Effector memory CD8-positive, alpha-beta T cell (primary cell): ENCODE measurements at regions not wholly inside any gene's neighbourhood (a gene's known extent, or its start where the extent isn't known, plus 50 kb on each side); places are given as distances from the start of the nearest gene placed in this dataset.

Experiments used
- ATAC-seq: fragments of 150-1000 bp; cut with Tn5 transposase; replicated peaks from 2 replicates; pipeline ENCODE4 v1.10.0; 2021; ENCODE audit warnings: mild to moderate bottlenecking, moderate library complexity
- DNase-seq, 3 experiments: peaks; one replicate each; pipeline ENCODE4 v3.0.0; 2021
- H3K27ac Mint-ChIP-seq, 2 donors: one replicate each; pipeline ENCODE4 v1.8.0; 2022; ENCODE audit warnings: mild to moderate bottlenecking in 2 of 2, mixed read lengths in 2 of 2, moderate library complexity in 2 of 2
- H3K27me3 Mint-ChIP-seq, 2 donors: one replicate each; pipeline ENCODE4 v1.8.0; 2022; ENCODE audit warnings: mixed read lengths in 2 of 2
- H3K36me3 Mint-ChIP-seq: one replicate; pipeline ENCODE4 v1.8.0; 2022; ENCODE audit warnings: mild to moderate bottlenecking, moderate library complexity, mixed read lengths; ENCODE audit not compliant: insufficient read depth
- H3K4me1 Mint-ChIP-seq, 2 donors: one replicate each; pipeline ENCODE4 v1.8.0; 2022; ENCODE audit warnings: low read depth in 2 of 2, mixed read lengths in 2 of 2
- H3K4me3 Mint-ChIP-seq, 2 donors: one replicate each; pipeline ENCODE4 v1.8.0; 2022; ENCODE audit warnings: mild to moderate bottlenecking in 2 of 2, mixed read lengths in 2 of 2, moderate library complexity in 2 of 2
- H3K9me3 Mint-ChIP-seq, 2 donors: one replicate each; pipeline ENCODE4 v1.8.0; 2022; ENCODE audit warnings: mixed read lengths in 2 of 2

GRCh38 chr18:51575171-51575570, 377.7 kb upstream of the MEX3C start:
- H3K9me3 Mint-ChIP-seq: peaks cover 0 to 3% of the 10 kb centered on the region in 2 donors
- no peaks in the 10 kb centered on the region for H3K4me1 Mint-ChIP-seq
- H3K36me3 Mint-ChIP-seq: no peaks in the 10 kb centered on the region
- no peak overlapping the region for H3K27ac Mint-ChIP-seq
- no peak for ATAC-seq
- no peak for DNase-seq
- no peaks in the 10 kb centered on the region for H3K27me3 Mint-ChIP-seq
- no peak overlapping the region for H3K4me3 Mint-ChIP-seq

- ATAC-seq (no peak), DNase-seq (no peak)
- no peaks in the 10 kb centered on the region for H3K27me3 Mint-ChIP-seq
- no peak overlapping the region for H3K27ac Mint-ChIP-seq
- peaks cover 0 to 3% of the 10 kb centered on the region in 2 donors for H3K9me3 Mint-ChIP-seq
- no peaks in the 10 kb centered on the region for H3K4me1 Mint-ChIP-seq
- no peak overlapping the region for H3K4me3 Mint-ChIP-seq
- no peaks in the 10 kb centered on the region for H3K36me3 Mint-ChIP-seq
Observed at GRCh38 chr18:51578406-51578980, 381.0 kb upstream of the MEX3C start.

GRCh38 chr18:51580580-51580979, 383.1 kb upstream of the MEX3C start:
- Mint-ChIP-seq H3K9me3 (no peaks in the 10 kb centered on the region), H3K4me1 (no peaks in the 10 kb centered on the region), H3K4me3 (no peak overlapping the region), H3K36me3 (no peaks in the 10 kb centered on the region), H3K27ac (no peak overlapping the region), H3K27me3 (no peaks in the 10 kb centered on the region)
- ATAC-seq: no peak
- DNase-seq: no peak

- no peaks in the 10 kb centered on the region for H3K27me3 Mint-ChIP-seq
- H3K4me3 Mint-ChIP-seq: no peak overlapping the region
- no peak overlapping the region for H3K27ac Mint-ChIP-seq
- no peaks in the 10 kb centered on the region for H3K9me3 Mint-ChIP-seq
- ATAC-seq (no peak), DNase-seq (no peak)
- no peaks in the 10 kb centered on the region for H3K4me1 Mint-ChIP-seq
- H3K36me3 Mint-ChIP-seq: no peaks in the 10 kb centered on the region
Observed at GRCh38 chr18:51582551-51582950, 385.1 kb upstream of the MEX3C start.

- Mint-ChIP-seq H3K27ac (no peak overlapping the region), H3K9me3 (no peaks in the 10 kb centered on the region), H3K4me1 (no peaks in the 10 kb centered on the region), H3K4me3 (no peak overlapping the region), H3K27me3 (no peaks in the 10 kb centered on the region), H3K36me3 (no peaks in the 10 kb centered on the region)
- DNase-seq: no peak
- ATAC-seq: no peak
Observed at GRCh38 chr18:51588616-51589015, 391.1 kb upstream of the MEX3C start.

- H3K9me3 Mint-ChIP-seq: peaks cover 3 to 10% of the 10 kb centered on the region in 2 donors
- no peaks in the 10 kb centered on the region for H3K4me1 Mint-ChIP-seq
- no peak for ATAC-seq
Observed at GRCh38 chr18:51593931-51594330, 396.4 kb upstream of the MEX3C start.

GRCh38 chr18:51603111-51603510, 405.6 kb upstream of the MEX3C start:
- no peak overlapping the region for H3K4me3 Mint-ChIP-seq
- H3K36me3 Mint-ChIP-seq: no peaks in the 10 kb centered on the region
- no peaks in the 10 kb centered on the region for H3K4me1 Mint-ChIP-seq
- ATAC-seq: no peak
- DNase-seq: no peak
- no peak overlapping the region for H3K27ac Mint-ChIP-seq
- H3K27me3 Mint-ChIP-seq: peaks cover 4 to 8% of the 10 kb centered on the region in 2 donors
- H3K9me3 Mint-ChIP-seq: peaks cover 0 to 3% of the 10 kb centered on the region in 2 donors

More at GRCh38 chr18:51593931-51594330, 396.4 kb upstream of the MEX3C start:
- Mint-ChIP-seq H3K36me3 (no peaks in the 10 kb centered on the region), H3K4me3 (no peak overlapping the region), H3K27ac (no peak overlapping the region), H3K27me3 (peaks cover 8 to 10% of the 10 kb centered on the region in 2 donors)
- DNase-seq: no peak

- DNase-seq: no peak
- no peaks in the 10 kb centered on the region for H3K4me1 Mint-ChIP-seq
- H3K36me3 Mint-ChIP-seq: no peaks in the 10 kb centered on the region
- no peaks in the 10 kb centered on the region for H3K9me3 Mint-ChIP-seq
- H3K27ac Mint-ChIP-seq: no peak overlapping the region
- no peak for ATAC-seq
- peaks cover 4 to 6% of the 10 kb centered on the region in 2 donors for H3K27me3 Mint-ChIP-seq
- H3K4me3 Mint-ChIP-seq: no peak overlapping the region
Observed at GRCh38 chr18:51603551-51603950, 406.1 kb upstream of the MEX3C start.

GRCh38 chr18:51610481-51610880, 413.0 kb upstream of the MEX3C start:
- Mint-ChIP-seq H3K27ac (no peak overlapping the region), H3K27me3 (peaks cover 7 to 16% of the 10 kb centered on the region in 2 donors), H3K4me3 (no peak overlapping the region), H3K9me3 (no peaks in the 10 kb centered on the region), H3K36me3 (no peaks in the 10 kb centered on the region), H3K4me1 (no peaks in the 10 kb centered on the region)
- DNase-seq (no peak), ATAC-seq (no peak)

GRCh38 chr18:51611326-51611725, 413.8 kb upstream of the MEX3C start:
- Mint-ChIP-seq H3K27me3 (peaks cover 7 to 15% of the 10 kb centered on the region in 2 donors), H3K9me3 (no peaks in the 10 kb centered on the region)
- no peak for DNase-seq

GRCh38 chr18:51614033-51614432, 416.6 kb upstream of the MEX3C start:
- Mint-ChIP-seq H3K4me3 (no peak overlapping the region), H3K4me1 (no peaks in the 10 kb centered on the region), H3K27ac (no peak overlapping the region), H3K9me3 (no peaks in the 10 kb centered on the region), H3K27me3 (peaks cover 14 to 17% of the 10 kb centered on the region in 2 donors), H3K36me3 (no peaks in the 10 kb centered on the region)
- ATAC-seq (no peak), DNase-seq (no peak)

More at GRCh38 chr18:51611326-51611725, 413.8 kb upstream of the MEX3C start:
- no peak overlapping the region for H3K27ac Mint-ChIP-seq
- no peak overlapping the region for H3K4me3 Mint-ChIP-seq
- no peaks in the 10 kb centered on the region for H3K36me3 Mint-ChIP-seq
- ATAC-seq: no peak
- no peaks in the 10 kb centered on the region for H3K4me1 Mint-ChIP-seq

GRCh38 chr18:51614967-51615571, 417.6 kb upstream of the MEX3C start:
- no peak for ATAC-seq
- H3K27ac Mint-ChIP-seq: no peak overlapping the region
- H3K27me3 Mint-ChIP-seq: peaks cover 14 to 17% of the 10 kb centered on the region in 2 donors
- no peak overlapping the region for H3K4me3 Mint-ChIP-seq
- H3K36me3 Mint-ChIP-seq: no peaks in the 10 kb centered on the region
- peaks cover 0 to 2% of the 10 kb centered on the region in 2 donors for H3K9me3 Mint-ChIP-seq
- no peak for DNase-seq
- no peaks in the 10 kb centered on the region for H3K4me1 Mint-ChIP-seq

GRCh38 chr18:51617167-51617566, 419.7 kb upstream of the MEX3C start:
- Mint-ChIP-seq H3K9me3 (peaks cover 0 to 2% of the 10 kb centered on the region in 2 donors), H3K4me1 (no peaks in the 10 kb centered on the region), H3K27ac (no peak overlapping the region), H3K27me3 (peaks cover 20 to 22% of the 10 kb centered on the region in 2 donors), H3K36me3 (no peaks in the 10 kb centered on the region), H3K4me3 (no peak overlapping the region)
- ATAC-seq (no peak), DNase-seq (no peak)

- no peak for ATAC-seq
- Mint-ChIP-seq H3K27ac (no peak overlapping the region), H3K36me3 (no peaks in the 10 kb centered on the region), H3K27me3 (peaks cover 24 to 25% of the 10 kb centered on the region in 2 donors), H3K9me3 (peaks cover 0 to 2% of the 10 kb centered on the region in 2 donors), H3K4me1 (no peaks in the 10 kb centered on the region), H3K4me3 (no peak overlapping the region)
- DNase-seq: no peak
Observed at GRCh38 chr18:51617572-51618260, 420.2 kb upstream of the MEX3C start.
